ENCODE measurements at regions not wholly inside any gene's neighbourhood (a gene's known extent, or its start where the extent isn't known, plus 50 kb on each side); places are given as distances from the start of the nearest gene placed in this dataset.
"Not testable (repeated sequence)": the region's sequence is repeated elsewhere in the genome, so short reads cannot be mapped to it uniquely, and the experiment has no call there.

- DNase-seq (ENCODE audit: low spot score) = no peak
- Mint-ChIP-seq H3K9me3 (peaks cover 5% of the 10 kb centered on the region; the same call in 1 of the 2 replicates), H3K27ac (no peak overlapping the region), H3K4me1 (no peaks in the 10 kb centered on the region), H3K4me3 (no peak overlapping the region), H3K27me3 (ENCODE audit: low read depth) (no peaks in the 10 kb centered on the region), H3K36me3 (no peaks in the 10 kb centered on the region)
- ChIA-PET CTCF (no interaction called here), POLR2A (no interaction called here)
- no peak for TF ChIP-seq RELA (CRISPR knock-in tag; IDR thresholded peaks at IDR 0.05; ENCODE audit: borderline replicate concordance)
- ATAC-seq = no peak
Measured at GRCh38 chr5:13081116-13081515, 863.4 kb downstream of the DNAH5 start.

GRCh38 chr5:13072936-13073335 lies 871.6 kb downstream of the DNAH5 start:
- DNase-seq (ENCODE audit: low spot score); H3K4me1 Mint-ChIP-seq; ATAC-seq; H3K4me3 Mint-ChIP-seq; CTCF ChIA-PET; H3K27me3 Mint-ChIP-seq (ENCODE audit: low read depth); H3K27ac Mint-ChIP-seq; POLR2A ChIA-PET: not testable (repeated sequence)
- Mint-ChIP-seq H3K36me3 (peaks cover 39% of the 10 kb centered on the region), H3K9me3 (peaks cover 59% of the 10 kb centered on the region)

- H3K27ac Mint-ChIP-seq = no peak overlapping the region
- H3K4me1 Mint-ChIP-seq = peaks cover 15% of the 10 kb centered on the region
- H3K36me3 Mint-ChIP-seq = peaks cover 5% of the 10 kb centered on the region; the same call in 1 of the 2 replicates
- no peak overlapping the region for H3K4me3 Mint-ChIP-seq
- ChIA-PET CTCF (no interaction called here), POLR2A (no interaction called here)
- TF ChIP-seq E2F5 (CRISPR knock-in tag; IDR thresholded peaks at IDR 0.05) = no peak
- TF ChIP-seq ZSCAN18 (CRISPR knock-in tag; IDR thresholded peaks at IDR 0.05) = no peak
- no peak for TF ChIP-seq MLX (CRISPR knock-in tag; IDR thresholded peaks at IDR 0.05)
- TF ChIP-seq IRF1 (CRISPR knock-in tag; IDR thresholded peaks at IDR 0.05) = no peak
- TF ChIP-seq USF1 (CRISPR knock-in tag; IDR thresholded peaks at IDR 0.05) = no peak
- TF ChIP-seq RORB (CRISPR knock-in tag; IDR thresholded peaks at IDR 0.05) = no peak
- no peak for TF ChIP-seq FOXK1 (CRISPR knock-in tag; IDR thresholded peaks at IDR 0.05)
- no peak for TF ChIP-seq NR2C2 (CRISPR knock-in tag; IDR thresholded peaks at IDR 0.05)
- no peak for TF ChIP-seq GABPB1 (CRISPR knock-in tag; IDR thresholded peaks at IDR 0.05)
- TF ChIP-seq ZNF532 (CRISPR knock-in tag; IDR thresholded peaks at IDR 0.05; ENCODE audit: borderline replicate concordance) = no peak
- TF ChIP-seq FOXP1 (CRISPR knock-in tag; IDR thresholded peaks at IDR 0.05; ENCODE audit: borderline replicate concordance) = no peak
- TF ChIP-seq CBFB (CRISPR knock-in tag; IDR thresholded peaks at IDR 0.05; ENCODE audit: low read depth) = no peak
- no peak for TF ChIP-seq ZNF671 (CRISPR knock-in tag; IDR thresholded peaks at IDR 0.05)
- TF ChIP-seq GTF2I (CRISPR knock-in tag; conservative IDR thresholded peaks at IDR 0.05) = no peak
- no peak for TF ChIP-seq FOXJ3 (CRISPR knock-in tag; IDR thresholded peaks at IDR 0.05; ENCODE audit: borderline replicate concordance)
- TF ChIP-seq HMGA2 (CRISPR knock-in tag; IDR thresholded peaks at IDR 0.05) = no peak
- no peaks in the 10 kb centered on the region for H3K27me3 Mint-ChIP-seq (ENCODE audit: low read depth)
- peaks cover 21% of the 10 kb centered on the region for H3K9me3 Mint-ChIP-seq
- DNase-seq (ENCODE audit: low spot score) (no peak), ATAC-seq (no peak)
Measured at GRCh38 chr5:13063088-13063487, 881.4 kb downstream of the DNAH5 start.

Data from WTC11 (cell line).